OCI-LY7 (cell line): ENCODE measurements at regions not wholly inside any gene's neighbourhood (a gene's known extent, or its start where the extent isn't known, plus 50 kb on each side); places are given as distances from the start of the nearest gene placed in this dataset.

Experiments
- CTCF ChIP-seq: fragments of 200-600 bp; sonication (generic); conservative IDR thresholded peaks from 2 replicates; pipeline ENCODE4 v1.5.1; 2014; ENCODE audit warnings: mild to moderate bottlenecking, antibody characterized with exemption, low read length, moderate library complexity, mixed read lengths
- EZH2phosphoT487 ChIP-seq: fragments of 200-600 bp; sonication (generic); IDR thresholded peaks from 2 replicates; pipeline ENCODE4 v1.6.1; 2018; ENCODE audit warnings: low read depth, borderline replicate concordance, mild to moderate bottlenecking, mixed run types, antibody characterized with exemption, low read length, moderate library complexity, mixed read lengths

- TF ChIP-seq CTCF, result no peak
- TF ChIP-seq EZH2phosphoT487, result no peak
Measured at GRCh38 chr1:244180256-244180655, 129.2 kb downstream of the ZBTB18 start.
